ENCODE measurements at regions not wholly inside any gene's neighbourhood (a gene's known extent, or its start where the extent isn't known, plus 50 kb on each side); places are given as distances from the start of the nearest gene placed in this dataset.
A peak's percentile ranks its signal among the peaks of the same experiment; 100 is the strongest.
"Not testable (repeated sequence)": the region's sequence is repeated elsewhere in the genome, so short reads cannot be mapped to it uniquely, and the experiment has no call there.

DNA sequence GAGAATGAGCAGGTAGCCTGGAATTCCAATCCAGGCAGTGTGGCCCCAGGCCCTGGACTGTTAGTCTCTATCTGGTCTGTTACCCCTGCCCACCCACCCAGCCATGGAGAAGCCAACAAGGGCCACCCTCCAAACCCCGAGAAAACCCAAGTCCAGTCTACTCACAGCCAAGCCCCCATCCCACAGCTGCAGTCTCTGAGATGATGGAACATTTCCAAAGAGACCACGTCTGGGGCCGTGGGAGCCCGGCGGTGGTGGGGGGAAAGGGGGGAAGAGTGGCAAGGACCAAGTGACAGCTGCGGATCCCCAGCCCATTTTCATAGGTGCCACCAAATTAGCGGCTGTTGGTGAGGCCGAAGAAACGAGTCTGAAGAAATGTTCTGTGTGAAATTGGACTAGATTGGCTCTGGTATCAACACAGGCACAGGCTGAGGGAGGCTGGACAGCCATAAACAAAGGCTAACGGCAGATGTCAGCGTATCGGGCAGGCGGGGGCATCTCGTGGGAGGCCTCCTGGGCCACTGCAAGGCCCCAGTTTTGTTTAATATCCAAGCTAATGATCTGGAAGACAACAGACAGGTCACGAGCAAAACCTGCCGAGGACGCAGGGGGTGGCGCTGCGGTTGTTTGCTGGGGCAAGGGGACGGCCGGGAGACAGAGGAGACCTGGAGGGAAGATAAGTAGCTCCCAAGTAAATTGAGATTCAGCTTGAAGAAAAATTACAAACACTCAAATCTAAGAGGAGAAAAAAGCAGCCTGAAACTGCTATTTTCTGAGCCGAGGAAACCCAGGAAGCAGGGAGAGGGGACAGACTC, 53.4 kb downstream of the RBFOX3 start:
- H4K20me1 ChIP-seq (ENCODE audit: insufficient read depth, low read length, poor library complexity, severe bottlenecking): no peaks in the 10 kb centered on the region

DNA sequence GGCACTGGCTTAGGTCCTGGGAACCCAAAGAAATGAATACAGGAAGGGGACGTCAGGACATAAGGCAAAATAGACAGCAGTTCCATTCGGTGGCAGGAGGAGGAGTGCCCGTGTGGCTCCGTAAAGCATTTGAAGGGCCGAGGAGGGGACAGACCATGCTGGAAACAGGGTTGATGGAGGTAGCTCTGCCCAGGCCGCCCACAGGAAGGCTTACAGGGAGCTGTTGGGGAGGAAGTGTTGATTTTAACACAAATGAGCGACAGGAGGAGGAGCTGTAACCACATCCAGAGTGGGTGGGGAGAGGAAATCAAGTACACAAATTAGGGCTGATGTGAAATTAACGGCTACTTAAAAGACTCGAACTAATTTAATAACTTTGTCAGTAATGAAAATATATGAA, 54.6 kb downstream of the RBFOX3 start:
- TF ChIP-seq, protein P1, sequence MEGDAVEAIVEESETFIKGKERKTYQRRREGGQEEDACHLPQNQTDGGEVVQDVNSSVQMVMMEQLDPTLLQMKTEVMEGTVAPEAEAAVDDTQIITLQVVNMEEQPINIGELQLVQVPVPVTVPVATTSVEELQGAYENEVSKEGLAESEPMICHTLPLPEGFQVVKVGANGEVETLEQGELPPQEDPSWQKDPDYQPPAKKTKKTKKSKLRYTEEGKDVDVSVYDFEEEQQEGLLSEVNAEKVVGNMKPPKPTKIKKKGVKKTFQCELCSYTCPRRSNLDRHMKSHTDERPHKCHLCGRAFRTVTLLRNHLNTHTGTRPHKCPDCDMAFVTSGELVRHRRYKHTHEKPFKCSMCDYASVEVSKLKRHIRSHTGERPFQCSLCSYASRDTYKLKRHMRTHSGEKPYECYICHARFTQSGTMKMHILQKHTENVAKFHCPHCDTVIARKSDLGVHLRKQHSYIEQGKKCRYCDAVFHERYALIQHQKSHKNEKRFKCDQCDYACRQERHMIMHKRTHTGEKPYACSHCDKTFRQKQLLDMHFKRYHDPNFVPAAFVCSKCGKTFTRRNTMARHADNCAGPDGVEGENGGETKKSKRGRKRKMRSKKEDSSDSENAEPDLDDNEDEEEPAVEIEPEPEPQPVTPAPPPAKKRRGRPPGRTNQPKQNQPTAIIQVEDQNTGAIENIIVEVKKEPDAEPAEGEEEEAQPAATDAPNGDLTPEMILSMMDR (conservative IDR thresholded peaks at IDR 0.05; ENCODE audit: low read length): no peak
- no peak for TF ChIP-seq EZH2phosphoT487 (IDR thresholded peaks at IDR 0.05; ENCODE audit: borderline replicate concordance)
- 0 out of 2 replicates have a peak, but pooled peaks cover 2% of the 10 kb centered on the region for H3K9me3 ChIP-seq (ENCODE audit: insufficient read depth, low read depth, low read length)
- no peak overlapping the region for H3K9ac ChIP-seq (ENCODE audit: low read depth, low read length, poor library complexity, severe bottlenecking)
- no peak overlapping the region for H3K4me3 ChIP-seq (ENCODE audit: low read length, poor library complexity, severe bottlenecking)
- no peaks in the 10 kb centered on the region for H3K36me3 ChIP-seq (ENCODE audit: insufficient read depth, low read length)
- no peaks in the 10 kb centered on the region for H4K20me1 ChIP-seq (ENCODE audit: insufficient read depth, low read length, poor library complexity, severe bottlenecking)
- H3K4me2 ChIP-seq (ENCODE audit: low read depth, low read length, poor library complexity, severe bottlenecking): no peak overlapping the region
- H3F3A ChIP-seq (ENCODE audit: low read depth): no peaks in the 10 kb centered on the region
- no peaks in the 10 kb centered on the region for H3K9me2 ChIP-seq (replicated peaks; ENCODE audit: low read depth, low read length)
- peak overlapping the region; percentile 15; the same call in 1 of the 2 replicates for H2AFZ ChIP-seq (ENCODE audit: low read length)
- H3K27me3 ChIP-seq (ENCODE audit: insufficient read depth, low read length, poor library complexity, severe bottlenecking): no peaks in the 10 kb centered on the region
- H3K79me2 ChIP-seq (ENCODE audit: insufficient read depth, low read length): no peaks in the 10 kb centered on the region
- no peaks in the 10 kb centered on the region for H3K4me1 ChIP-seq (ENCODE audit: insufficient read depth, low read length, poor library complexity, severe bottlenecking)

More for the DNA sequence above, 53.4 kb downstream of the RBFOX3 start:
- no peak overlapping the region for H3K4me3 ChIP-seq (ENCODE audit: low read length, poor library complexity, severe bottlenecking)
- H3K9ac ChIP-seq (ENCODE audit: low read depth, low read length, poor library complexity, severe bottlenecking): no peak overlapping the region
- no peaks in the 10 kb centered on the region for H3K79me2 ChIP-seq (ENCODE audit: insufficient read depth, low read length)
- H2AFZ ChIP-seq (ENCODE audit: low read length): no peak overlapping the region
- no peaks in the 10 kb centered on the region for H3K4me1 ChIP-seq (ENCODE audit: insufficient read depth, low read length, poor library complexity, severe bottlenecking)
- no peaks in the 10 kb centered on the region for H3K27me3 ChIP-seq (ENCODE audit: insufficient read depth, low read length, poor library complexity, severe bottlenecking)
- TF ChIP-seq EZH2phosphoT487 (IDR thresholded peaks at IDR 0.05; ENCODE audit: borderline replicate concordance): no peak
- TF ChIP-seq, protein P1 (conservative IDR thresholded peaks at IDR 0.05; ENCODE audit: low read length): no peak
- no peaks in the 10 kb centered on the region for H3K9me2 ChIP-seq (replicated peaks; ENCODE audit: low read depth, low read length)
- no peaks in the 10 kb centered on the region for H3K36me3 ChIP-seq (ENCODE audit: insufficient read depth, low read length)
- H3F3A ChIP-seq (ENCODE audit: low read depth): no peaks in the 10 kb centered on the region
- H3K4me2 ChIP-seq (ENCODE audit: low read depth, low read length, poor library complexity, severe bottlenecking): no peak overlapping the region
- 0 out of 2 replicates have a peak, but pooled peaks cover 2% of the 10 kb centered on the region for H3K9me3 ChIP-seq (ENCODE audit: insufficient read depth, low read depth, low read length)

- no peak overlapping the region for H2AFZ ChIP-seq (ENCODE audit: low read length)
- H3K27me3 ChIP-seq (ENCODE audit: insufficient read depth, low read length, poor library complexity, severe bottlenecking): no peaks in the 10 kb centered on the region
- H3K9me2 ChIP-seq (replicated peaks; ENCODE audit: low read depth, low read length): no peaks in the 10 kb centered on the region
- no peak overlapping the region for H3K4me2 ChIP-seq (ENCODE audit: low read depth, low read length, poor library complexity, severe bottlenecking)
- H3K36me3 ChIP-seq (ENCODE audit: insufficient read depth, low read length): no peaks in the 10 kb centered on the region
- no peak overlapping the region for H3K4me3 ChIP-seq (ENCODE audit: low read length, poor library complexity, severe bottlenecking)
- TF ChIP-seq EZH2phosphoT487 (IDR thresholded peaks at IDR 0.05; ENCODE audit: borderline replicate concordance): no peak
- TF ChIP-seq, protein P1 (conservative IDR thresholded peaks at IDR 0.05; ENCODE audit: low read length): no peak
- H3K9me3 ChIP-seq (ENCODE audit: insufficient read depth, low read depth, low read length): 0 out of 2 replicates have a peak, but pooled peaks cover 2% of the 10 kb centered on the region
- no peaks in the 10 kb centered on the region for H4K20me1 ChIP-seq (ENCODE audit: insufficient read depth, low read length, poor library complexity, severe bottlenecking)
- no peaks in the 10 kb centered on the region for H3K79me2 ChIP-seq (ENCODE audit: insufficient read depth, low read length)
- no peaks in the 10 kb centered on the region for H3F3A ChIP-seq (ENCODE audit: low read depth)
- H3K9ac ChIP-seq (ENCODE audit: low read depth, low read length, poor library complexity, severe bottlenecking): no peak overlapping the region
- no peaks in the 10 kb centered on the region for H3K4me1 ChIP-seq (ENCODE audit: insufficient read depth, low read length, poor library complexity, severe bottlenecking)
Observed at GRCh38 chr17:79555543-79555942, 55.3 kb downstream of the RBFOX3 start.

DNA sequence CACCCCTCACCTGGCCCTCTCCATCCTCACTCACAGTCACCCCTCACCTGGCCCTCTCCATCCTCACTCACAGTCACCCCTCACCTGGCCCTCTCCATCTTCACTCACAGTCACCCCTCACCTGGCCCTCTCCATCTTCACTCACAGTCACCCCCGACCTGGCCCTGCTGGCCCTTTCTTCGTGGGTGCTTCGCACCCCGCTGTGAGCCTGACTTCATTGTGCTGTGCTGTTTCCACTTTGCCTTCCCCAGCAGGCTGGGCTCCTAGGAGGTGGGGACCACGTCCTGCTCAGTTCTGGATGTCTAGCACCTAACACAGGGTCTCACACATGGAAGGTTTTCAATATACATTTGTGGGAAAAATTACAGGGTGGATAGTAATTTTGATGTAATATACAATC, 56.5 kb downstream of the RBFOX3 start:
- H3K36me3 ChIP-seq (ENCODE audit: insufficient read depth, low read length); H3K4me2 ChIP-seq (ENCODE audit: low read depth, low read length, poor library complexity, severe bottlenecking); H3K9me3 ChIP-seq (ENCODE audit: insufficient read depth, low read depth, low read length); H4K20me1 ChIP-seq (ENCODE audit: insufficient read depth, low read length, poor library complexity, severe bottlenecking); H3K9ac ChIP-seq (ENCODE audit: low read depth, low read length, poor library complexity, severe bottlenecking); H3K9me2 ChIP-seq (replicated peaks; ENCODE audit: low read depth, low read length); H3F3A ChIP-seq (ENCODE audit: low read depth); H2AFZ ChIP-seq (ENCODE audit: low read length); H3K79me2 ChIP-seq (ENCODE audit: insufficient read depth, low read length); H3K4me3 ChIP-seq (ENCODE audit: low read length, poor library complexity, severe bottlenecking); H3K27me3 ChIP-seq (ENCODE audit: insufficient read depth, low read length, poor library complexity, severe bottlenecking); H3K4me1 ChIP-seq (ENCODE audit: insufficient read depth, low read length, poor library complexity, severe bottlenecking): not testable (repeated sequence)
